ENCODE measurements at regions not wholly inside any gene's neighbourhood (a gene's known extent, or its start where the extent isn't known, plus 50 kb on each side); places are given as distances from the start of the nearest gene placed in this dataset.

DNA sequence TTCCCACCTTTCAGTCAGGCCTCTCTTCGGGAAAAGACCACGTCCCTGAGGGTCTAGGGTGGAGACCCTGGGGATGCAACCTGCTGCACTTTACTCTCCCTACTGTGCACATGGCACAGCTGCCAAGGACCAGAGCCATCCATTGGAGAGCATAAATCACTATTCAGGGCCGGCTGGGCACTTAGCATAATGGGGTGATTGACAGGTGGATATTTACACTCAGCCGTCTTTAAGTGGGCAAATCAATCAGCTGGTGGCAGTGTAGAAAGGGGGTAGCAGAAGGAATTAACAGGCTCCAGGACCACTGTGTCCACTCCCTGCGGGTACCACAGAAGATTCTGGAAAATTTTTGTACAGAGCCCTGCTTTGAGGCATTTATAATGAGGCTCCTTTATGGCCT, 87.3 kb upstream of the IRX6 start:
- TF ChIP-seq CTCF (IDR thresholded peaks at IDR 0.05), result no peak
- no peak for TF ChIP-seq ZFX (IDR thresholded peaks at IDR 0.05; ENCODE audit: borderline replicate concordance)

All from 22Rv1 (cell line).